ENCODE measurements at regions not wholly inside any gene's neighbourhood (a gene's known extent, or its start where the extent isn't known, plus 50 kb on each side); places are given as distances from the start of the nearest gene placed in this dataset.
"Not testable (repeated sequence)": the region's sequence is repeated elsewhere in the genome, so short reads cannot be mapped to it uniquely, and the experiment has no call there.

DNA sequence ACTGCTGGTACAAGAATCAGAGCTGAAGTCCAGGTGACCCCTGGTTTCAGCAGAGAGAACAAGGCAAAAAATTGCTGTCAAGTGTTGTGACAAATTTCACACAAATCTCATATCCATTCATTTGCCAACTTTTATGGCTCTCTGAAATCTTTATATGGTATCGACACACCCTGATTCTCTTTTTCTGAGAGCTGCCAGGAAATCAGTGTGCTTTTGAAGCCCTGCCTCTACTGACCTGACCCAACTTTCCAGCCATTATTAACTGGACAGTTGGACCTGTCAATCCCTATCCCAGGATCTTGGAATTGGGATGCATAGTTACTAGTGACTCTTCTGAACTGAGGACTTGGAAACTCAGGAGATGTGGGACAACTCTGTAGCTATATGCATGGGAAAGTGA, 288.2 kb upstream of the GADL1 start:
- no peak for DNase-seq (ENCODE audit: low read depth in 2 of 2)

DNA sequence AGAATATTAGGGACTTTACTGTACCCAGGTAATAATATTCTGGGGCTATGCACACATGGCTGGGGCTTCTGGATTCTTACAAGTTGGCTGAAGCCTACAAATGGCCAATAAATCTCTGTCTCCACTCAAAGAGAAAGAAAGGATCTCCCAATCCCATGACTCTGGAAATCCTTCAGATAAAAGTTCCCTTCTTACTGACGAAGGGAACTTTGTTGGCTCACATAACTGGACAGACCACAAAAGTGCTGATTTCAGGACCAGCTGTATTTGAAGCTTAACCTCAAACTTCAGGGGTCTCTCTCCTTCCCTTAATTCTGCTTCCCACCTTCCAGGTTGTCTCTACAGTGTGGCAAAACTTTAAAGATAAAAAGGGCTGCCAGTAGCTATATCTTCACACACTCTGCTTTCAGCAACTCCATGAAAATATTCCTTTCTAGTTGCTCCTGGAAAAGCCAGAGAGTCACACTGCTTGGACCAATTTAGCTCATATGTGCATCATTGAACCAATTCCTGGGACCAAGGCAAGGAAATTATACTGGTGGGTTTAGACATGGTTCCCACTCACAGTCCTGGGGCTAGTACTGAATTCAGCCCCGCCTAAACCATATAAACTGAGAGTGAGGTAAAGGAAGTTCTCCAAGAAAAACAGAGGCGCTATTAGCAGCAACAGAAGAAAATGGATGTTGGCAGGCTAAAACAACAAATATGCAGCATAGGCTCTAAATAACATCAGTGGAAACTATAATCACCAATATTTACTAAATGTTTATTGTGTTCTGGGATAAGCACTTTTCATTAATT, 290.0 kb upstream of the GADL1 start:
- DNase-seq (ENCODE audit: low read depth in 2 of 2): no peak

DNA sequence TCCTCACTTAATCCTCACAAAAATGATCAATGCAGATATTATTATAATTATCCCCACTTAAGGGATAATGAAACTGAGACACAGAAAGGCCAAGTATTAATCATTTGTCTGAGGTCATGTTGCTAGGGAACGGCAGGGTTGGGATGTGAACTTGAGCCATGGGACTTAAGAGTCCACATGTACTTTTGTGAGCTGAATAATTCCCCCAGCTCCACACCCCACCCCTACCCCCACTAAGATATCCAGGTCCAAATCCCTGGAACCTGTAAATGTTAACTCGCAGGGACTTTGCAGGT, 290.5 kb upstream of the GADL1 start:
- no peak for DNase-seq (ENCODE audit: low read depth in 2 of 2)

DNA sequence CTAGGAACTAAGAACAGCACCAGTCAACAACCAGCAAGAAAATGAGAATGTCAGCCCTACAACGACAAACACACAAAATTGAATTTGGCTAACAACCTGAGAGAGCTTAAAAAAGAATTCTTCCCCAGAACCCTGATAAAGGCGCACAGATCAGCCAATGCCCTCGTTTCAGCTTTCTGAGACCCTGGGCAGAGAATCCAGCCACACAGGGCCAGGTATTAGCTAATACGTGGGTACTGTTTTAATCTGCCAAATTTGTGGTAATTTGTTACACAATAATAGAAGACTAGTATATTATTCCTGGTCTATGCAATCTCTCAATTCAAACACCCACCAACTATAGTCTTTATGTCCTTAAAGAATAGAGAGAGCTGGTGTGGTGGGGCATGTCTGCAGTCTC, 291.6 kb upstream of the GADL1 start:
- no peak for DNase-seq (ENCODE audit: low read depth in 2 of 2)

DNA sequence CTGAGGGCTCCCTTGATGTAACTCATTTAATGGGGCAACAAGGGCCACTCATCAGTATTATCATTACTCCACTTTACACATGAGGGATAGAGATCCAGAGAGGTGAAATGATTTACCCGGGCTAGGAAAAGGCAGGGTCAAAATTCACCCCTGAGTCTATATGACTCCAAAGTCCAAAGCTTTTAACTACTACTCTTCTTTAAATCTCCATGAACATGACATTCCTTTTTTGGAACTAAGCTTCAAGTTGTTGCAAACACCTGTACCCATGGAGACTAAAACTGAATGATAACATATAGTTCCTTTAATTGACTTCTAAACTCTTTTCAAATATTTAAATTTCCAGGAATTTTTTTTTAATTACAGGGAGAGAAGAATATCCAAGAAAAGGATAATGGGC, 292.9 kb upstream of the GADL1 start:
- no peak for DNase-seq (ENCODE audit: low read depth in 2 of 2)

DNA sequence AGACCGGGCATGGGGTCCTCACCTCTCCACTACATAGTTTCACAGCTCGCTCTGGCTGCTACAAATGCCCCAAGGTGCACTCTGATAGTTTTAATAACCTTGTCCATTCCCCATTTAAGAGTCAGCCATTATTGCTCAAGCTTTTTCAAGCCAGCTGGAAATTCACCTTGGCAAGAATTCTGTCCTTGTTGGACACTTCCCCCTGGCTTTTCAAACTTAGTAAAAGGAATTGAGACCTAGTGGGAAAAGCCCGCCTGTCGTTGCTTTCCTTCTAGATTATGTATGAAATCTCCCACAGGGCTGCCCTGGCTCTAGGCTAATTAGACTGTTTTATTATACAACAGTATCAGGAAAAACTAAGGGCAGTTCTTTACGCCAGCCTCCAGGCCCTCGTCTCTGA, 293.7 kb upstream of the GADL1 start:
- no peak for DNase-seq (ENCODE audit: low read depth in 2 of 2)

DNA sequence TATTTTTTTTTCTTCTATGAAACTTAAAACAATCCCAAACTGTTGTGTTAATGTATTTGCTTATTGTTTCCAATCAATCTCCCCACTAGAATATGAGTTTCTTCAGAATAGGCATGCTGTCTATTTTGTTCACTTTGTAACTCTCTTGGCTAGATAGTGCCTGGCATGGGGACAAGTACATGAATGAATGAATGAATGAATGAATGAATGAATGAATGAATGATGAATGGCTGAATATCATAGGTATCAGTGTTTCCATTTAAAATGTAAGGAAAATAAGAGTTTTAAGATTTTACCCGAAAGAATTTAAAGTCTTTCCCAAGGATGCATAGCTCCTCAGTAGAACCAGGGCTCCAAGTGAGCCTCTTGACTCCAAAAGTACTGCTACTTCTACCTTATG, 294.9 kb upstream of the GADL1 start:
- no peak for DNase-seq (ENCODE audit: low read depth in 2 of 2)

DNA sequence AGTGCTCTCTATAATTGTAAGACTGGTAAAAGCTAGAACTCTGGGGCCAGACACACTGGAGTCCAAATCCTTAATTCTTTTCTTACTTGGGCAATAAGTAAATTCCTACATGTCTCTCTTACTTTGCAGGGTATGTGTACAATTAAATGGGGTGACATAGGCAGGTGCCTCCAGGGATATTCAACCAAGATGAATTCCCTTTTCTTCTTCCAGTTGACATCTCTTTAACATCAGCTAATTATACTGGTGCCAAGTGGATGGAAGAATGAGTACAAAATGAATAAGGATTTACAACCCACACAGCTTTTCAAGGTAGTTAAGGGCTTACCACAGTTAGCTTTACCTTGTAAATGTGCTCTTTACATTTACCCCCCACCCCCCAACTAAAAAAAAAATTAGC, 295.5 kb upstream of the GADL1 start:
- no peak for DNase-seq (ENCODE audit: low read depth in 2 of 2)

DNA sequence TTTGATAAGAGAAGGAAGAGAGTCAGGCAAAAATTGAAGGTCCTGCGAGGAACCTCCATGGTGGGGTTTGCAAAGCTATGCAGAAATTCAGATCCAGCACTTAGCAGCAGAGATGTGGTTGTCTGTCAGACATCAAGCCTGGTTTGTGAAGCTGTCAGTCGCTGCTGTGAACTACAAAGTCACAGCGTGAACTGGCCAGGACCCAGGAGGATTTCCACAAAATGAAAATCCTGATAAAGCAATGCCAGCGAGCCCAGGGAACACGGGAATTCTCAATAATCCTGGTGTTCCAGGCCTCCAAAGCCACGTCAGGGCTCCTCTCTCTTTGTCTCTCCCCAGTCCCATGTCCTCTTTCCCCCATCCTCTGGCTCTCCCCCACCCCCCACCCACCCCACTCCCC, 296.9 kb upstream of the GADL1 start:
- DNase-seq (ENCODE audit: low read depth in 2 of 2): no peak

DNA sequence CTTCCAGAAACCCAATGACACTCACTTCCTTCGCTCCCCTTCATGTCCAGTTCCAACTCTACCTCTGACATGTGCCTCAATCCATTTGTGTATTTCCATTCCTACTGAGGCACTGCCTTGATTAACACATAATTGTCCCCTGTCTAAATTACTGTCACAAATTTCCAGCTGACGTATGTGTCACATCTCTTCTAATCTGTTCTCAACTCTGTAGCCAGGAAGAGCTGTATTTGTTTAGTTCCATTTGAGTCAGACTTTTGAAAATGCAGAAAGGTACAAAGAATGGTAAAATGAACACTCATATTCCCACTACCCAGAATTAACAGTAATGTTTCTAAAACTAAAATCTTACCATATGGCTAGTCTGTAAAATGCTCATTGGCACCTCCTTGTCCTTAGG, 299.0 kb upstream of the GADL1 start:
- DNase-seq (ENCODE audit: low read depth in 2 of 2): no peak

DNA sequence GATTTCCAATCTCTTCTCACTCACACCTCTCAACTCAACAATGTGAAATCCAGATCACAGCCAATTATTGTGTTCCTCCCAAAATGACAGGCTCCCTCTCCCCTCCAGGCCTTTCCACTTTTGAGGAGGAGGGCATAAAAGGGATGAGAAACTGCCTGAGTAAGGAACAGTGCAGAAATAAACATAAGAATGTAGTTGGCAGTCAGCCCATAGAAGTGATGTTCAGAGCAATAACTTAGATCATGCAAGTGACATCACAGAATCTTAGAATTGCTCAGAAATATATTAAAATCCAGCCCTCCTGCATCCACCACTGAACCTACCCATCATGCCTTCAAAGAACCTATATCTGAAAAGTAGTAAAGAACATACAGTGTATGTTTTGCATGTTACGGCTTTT, 299.4 kb upstream of the GADL1 start:
- DNase-seq (ENCODE audit: low read depth in 2 of 2): no peak

DNA sequence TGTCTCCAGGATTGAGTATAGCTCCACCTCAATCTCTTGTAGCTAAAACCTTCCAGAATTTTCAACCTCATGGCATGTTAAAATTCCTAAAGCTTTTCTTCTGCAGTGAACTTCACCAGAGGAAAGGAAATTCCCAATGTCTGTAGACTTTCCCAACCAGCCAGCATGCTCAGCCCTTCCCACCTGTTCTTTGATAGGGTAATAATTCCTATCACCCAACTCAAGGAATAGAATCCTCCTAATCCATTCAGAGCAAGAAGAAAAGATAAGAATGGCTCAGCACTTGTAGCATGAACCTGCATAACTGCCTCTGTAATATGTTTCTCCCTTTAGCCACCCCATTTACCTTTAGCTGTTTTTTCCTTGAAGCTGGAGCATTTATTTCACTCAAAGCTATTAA, 301.8 kb upstream of the GADL1 start:
- no peak for DNase-seq (ENCODE audit: low read depth in 2 of 2)

DNA sequence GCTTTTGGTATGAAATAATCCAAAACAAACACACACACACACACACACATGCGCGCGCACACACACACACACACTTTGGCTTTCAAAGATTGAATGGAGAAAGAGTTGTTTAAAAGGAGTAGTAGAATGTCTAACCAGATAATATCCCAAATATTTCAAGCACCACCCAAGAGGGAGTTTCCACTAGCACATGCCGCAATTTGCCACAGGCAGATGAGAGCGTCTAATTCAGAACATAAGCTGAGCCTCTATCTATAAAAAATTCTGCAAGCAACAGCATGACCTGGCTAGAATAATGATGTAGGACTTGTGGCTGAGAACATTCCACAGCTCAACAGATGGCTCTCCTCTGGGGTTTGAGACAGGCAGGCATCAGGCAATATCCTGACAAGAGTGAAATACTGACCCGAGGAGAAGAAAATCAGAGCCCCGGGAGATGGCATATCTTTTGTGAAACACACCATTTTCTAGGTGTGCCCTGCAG, 302.5 kb upstream of the GADL1 start:
- DNase-seq (ENCODE audit: low read depth in 2 of 2): no peak

DNA sequence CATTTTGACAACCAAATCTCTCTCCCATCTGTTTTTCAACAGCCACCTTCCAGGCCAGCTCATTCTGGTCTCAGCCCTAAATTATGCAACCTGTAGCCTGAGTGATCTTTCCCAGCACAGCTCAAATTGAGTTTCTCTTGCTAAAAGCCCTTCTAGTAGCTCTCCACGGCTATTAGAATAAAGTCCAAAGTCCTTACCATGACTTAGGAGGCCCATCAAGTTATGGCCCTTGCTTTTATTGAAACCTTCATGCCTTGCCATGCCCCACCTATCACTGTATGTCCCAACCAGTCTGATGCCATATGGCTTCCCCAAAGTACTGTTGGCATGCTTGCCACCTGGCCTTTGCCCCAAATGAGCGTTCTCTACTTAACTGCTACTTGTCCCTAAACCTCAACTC, 303.5 kb upstream of the GADL1 start:
- no peak for DNase-seq (ENCODE audit: low read depth in 2 of 2)

DNA sequence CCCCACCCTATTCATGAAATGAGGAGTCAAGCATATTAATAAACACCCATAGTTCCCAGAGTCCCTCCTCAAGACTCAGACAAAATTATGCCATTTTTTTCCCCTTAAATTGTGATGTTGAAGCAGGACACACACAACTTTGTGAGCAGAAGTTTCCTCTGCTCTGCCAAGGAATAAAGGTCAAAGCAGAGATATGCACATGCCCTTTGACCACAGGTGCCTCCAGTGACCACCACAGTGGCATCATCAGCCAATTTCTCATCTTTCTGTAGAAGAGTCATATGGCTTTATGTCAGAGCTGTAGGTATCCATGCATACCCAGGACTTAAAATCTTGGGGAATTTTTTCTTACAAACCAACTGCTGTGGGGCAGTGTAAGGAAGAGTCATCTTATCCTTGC, 304.4 kb upstream of the GADL1 start:
- no peak for DNase-seq (ENCODE audit: low read depth in 2 of 2)

DNA sequence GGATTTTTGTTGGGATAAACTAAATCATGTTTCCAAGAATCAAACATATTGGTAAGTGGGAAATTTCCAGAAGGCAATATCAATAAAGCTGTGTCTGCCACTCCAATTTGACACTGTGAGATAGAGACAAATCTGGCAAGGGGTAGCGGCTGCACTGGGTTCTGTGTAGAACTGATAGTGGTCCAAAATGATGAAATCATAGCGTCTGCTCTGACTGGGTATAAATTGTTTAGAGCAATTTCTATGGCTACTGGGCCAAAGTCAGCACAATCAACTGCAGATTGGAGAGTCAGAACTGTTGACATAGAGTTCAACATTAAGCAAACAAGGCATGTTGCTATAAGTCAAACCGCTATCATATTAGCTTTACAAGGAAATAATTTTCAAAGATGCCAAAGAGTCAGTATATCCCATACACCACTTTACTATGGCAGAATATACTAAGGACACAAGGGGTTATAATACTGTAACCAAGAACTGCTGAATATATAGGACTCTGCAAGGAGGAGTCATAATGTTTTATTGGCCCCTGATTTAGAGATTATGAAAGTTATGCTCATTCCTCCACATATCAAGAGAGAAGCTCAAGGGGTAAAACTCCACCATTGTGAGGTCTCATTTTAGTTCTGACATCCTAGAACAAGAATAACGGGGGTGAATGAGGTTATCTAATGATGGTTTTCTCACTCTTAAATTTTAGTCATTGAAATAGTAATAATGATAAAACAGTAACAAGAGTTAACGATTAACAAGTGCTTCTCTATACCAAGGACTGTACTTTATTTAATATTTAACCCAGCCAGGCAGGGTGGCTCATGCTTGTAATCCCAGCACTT, 309.7 kb upstream of the GADL1 start:
- no peak for DNase-seq (ENCODE audit: low read depth in 2 of 2)

DNA sequence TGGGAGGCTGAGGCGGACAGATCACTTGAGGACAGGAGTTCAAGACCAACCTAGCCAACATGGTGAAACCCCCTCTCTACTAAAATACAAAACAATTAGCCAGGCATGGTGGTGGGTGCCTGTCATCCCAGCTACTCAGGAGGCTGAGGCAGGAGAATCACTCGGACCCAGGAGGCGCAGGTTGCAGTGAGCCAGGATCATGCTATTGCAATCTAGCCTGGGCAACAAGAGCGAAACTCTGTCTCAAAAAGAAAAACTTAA, 310.3 kb upstream of the GADL1 start:
- DNase-seq (ENCODE audit: low read depth in 2 of 2): not testable (repeated sequence)

DNA sequence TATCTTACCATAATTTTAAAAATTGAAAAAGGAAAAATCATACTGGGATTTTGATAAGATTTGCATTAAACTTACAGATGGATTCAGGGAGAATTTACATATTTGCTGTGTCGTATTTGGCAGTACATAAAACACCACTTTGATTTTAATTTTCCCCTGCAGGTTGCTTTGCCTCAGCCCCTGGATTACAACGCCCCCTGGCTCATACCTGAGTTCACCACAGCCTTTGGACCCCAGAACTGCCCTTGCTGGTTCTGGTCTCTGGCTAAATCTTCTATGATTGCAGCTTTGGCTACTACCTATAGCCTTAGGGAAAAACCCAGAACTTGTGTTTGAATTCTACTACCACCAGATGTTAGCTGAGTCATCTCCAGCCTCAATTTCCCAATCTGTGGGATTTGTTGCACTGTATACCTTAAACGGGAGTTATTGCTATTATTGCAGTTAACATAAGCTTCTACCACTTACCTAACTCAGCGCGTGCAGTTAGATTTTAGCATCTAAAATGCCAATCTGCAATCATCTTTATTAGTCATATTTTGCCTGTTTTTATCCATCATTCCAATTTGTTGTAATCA, 315.7 kb upstream of the GADL1 start:
- DNase-seq (ENCODE audit: low read depth in 2 of 2): no peak

DNA sequence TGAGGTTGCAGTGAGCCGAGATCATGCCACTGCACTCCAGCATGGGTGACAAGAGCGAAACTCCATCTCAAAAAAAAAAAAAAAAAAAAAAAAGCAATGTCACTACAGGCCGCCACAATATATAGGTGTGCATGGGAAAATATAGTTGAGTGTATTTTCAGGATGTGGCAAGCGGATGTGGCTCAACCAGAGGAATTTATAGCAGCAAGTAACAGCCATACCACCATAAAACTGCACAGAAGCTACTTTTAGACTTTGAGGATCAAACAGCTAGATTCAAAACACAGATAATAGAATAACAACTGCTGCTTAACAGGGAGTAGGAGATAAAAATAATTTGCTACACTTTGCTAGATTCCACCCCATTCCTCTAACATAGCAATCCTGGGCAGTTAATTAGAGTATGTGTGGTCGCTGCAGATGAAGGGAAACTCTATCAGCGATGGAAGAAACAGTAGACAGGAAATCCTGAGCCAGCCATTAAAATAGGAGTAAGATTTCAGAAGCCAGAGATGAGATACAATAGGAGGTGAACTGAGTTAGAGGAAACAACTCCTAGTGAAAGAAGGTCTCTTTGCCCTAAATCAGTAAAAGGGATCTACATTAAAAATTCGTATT, 318.7 kb upstream of the STT3B start:
- no peak for DNase-seq (ENCODE audit: low read depth in 2 of 2)

DNA sequence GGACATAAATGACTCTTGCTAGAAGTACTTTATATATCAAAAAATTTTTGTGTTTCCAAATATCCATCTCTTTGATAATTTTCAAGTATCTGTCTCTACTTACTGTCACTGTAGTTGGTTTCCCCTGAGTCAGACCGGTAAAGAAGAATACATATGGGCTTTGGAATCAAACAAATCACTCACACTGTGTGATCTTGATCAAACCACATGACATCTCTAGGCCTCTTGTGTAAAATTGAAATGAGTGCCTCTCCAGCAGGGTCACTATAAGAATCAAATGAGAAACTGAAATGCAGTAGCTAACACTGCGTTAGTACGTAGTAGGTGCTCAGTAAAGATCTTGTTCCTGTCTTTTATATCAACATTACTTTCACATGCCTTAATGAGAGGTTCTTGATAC, 314.6 kb upstream of the STT3B start:
- no peak for DNase-seq (ENCODE audit: low read depth in 2 of 2)

DNA sequence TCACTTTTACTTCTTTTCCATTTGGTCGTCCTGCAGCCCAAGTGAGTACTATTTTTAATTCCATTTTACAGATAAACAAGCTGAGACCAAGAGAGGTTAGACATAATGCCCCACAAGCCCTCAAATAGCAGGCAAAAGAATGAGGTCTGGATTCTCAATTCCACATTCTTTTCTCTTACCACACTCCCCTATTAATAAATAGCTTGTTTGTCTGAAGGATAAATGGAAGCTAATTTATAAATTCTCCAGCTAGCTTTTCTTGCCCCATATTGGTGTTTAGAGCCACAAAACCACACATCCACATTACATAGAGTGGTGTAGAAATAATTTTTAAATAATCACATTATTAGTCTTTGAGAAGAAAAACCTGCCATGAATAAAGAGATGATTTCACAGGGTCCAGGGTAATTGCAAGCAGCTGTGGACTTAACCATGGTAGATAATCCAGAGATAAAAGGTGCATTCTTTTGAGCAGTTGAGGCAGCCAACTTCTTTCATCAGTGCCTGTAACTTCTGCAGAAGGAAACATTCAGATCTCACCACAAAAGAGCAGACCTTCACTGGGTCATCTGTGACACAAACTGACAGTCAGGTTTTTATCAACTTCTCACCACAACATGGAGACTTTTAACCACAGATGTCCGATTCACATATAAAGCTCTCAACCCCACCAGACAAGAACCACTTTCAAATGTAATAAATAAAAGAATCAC, 313.4 kb upstream of the STT3B start:
- DNase-seq (ENCODE audit: low read depth in 2 of 2): no peak

DNA sequence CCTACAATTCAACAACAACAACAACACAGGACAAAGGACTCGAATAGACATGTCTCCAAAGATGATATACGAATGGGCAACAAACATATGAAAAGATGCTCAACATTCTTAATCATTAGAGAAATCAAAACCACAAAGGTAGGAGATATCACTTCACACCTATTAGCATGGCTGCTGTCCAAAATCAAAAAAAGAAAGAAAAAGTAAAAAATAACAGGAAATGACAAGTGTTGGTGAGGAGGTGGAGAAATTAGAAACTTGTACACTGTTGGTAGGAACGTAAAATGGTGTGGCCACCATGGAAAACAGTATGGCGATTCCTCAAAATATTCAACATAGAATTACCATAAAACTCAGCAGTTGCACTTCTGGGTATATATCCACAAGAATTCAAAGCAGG, 312.3 kb upstream of the STT3B start:
- no peak for DNase-seq (ENCODE audit: low read depth in 2 of 2)

Data from stimulated activated CD4-positive, alpha-beta T cell treated with anti-CD3 and anti-CD28 coated beads, Interleukin-1b, Interleukin-23, amount 100 ng/mL, for 4 hours (primary cell).